HG02852 (cell line): ENCODE measurements at regions not wholly inside any gene's neighbourhood (a gene's known extent, or its start where the extent isn't known, plus 50 kb on each side); places are given as distances from the start of the nearest gene placed in this dataset.

Source experiments
- ATAC-seq: cut with Tn5 transposase; IDR thresholded peaks from one replicate; pipeline ENCODE4 v1.9.1; 2021; ENCODE audit warnings: mild to moderate bottlenecking, moderate library complexity; ENCODE audit not compliant: unreplicated experiment

DNA sequence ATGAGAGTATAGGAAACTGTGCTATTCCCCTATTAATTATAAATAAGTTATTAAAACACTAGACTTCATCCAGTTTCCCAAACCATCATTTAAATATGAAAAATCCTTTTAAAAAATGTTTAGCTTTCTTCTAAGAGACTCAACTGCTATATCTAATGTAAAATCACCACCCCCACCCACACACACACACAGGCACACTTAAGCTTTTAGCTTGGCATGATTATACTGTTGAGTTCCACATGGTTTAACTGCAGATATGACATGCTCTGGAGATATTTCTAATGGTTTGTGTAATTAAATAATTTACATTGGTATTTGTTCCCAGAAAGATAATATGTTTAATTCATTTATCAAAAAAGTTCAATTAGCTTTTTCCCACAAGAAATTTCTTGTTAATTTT is 1700.1 kb upstream of the SLC10A2 start:
- ATAC-seq: no peak

DNA sequence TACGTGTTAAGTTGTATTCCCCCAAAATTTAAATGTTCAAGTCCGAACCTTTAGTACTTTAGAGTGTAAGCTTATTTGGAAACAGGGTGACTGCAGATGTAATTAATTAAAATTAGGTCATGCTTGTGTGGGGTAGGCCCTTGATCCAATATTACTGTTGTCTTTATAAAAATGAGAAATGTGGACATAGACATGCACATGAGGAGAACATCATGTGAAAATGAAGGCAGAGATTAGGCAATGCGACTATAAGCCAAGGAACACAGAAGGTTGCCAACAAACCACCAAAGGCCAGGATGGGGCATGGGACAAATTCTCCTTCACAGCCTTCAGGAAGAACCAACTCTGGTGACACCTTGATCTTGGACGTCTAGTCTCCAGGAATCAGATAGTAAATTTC is 1698.4 kb upstream of the SLC10A2 start:
- ATAC-seq: no peak

GRCh38 chr13:104759069-104759468 is 1692.9 kb upstream of the SLC10A2 start:
- no peak for ATAC-seq

- ATAC-seq: no peak
Observed at GRCh38 chr13:104757712-104758111, 1691.5 kb upstream of the SLC10A2 start.

GRCh38 chr13:104750377-104750776 is 1684.2 kb upstream of the SLC10A2 start:
- ATAC-seq: no peak

DNA sequence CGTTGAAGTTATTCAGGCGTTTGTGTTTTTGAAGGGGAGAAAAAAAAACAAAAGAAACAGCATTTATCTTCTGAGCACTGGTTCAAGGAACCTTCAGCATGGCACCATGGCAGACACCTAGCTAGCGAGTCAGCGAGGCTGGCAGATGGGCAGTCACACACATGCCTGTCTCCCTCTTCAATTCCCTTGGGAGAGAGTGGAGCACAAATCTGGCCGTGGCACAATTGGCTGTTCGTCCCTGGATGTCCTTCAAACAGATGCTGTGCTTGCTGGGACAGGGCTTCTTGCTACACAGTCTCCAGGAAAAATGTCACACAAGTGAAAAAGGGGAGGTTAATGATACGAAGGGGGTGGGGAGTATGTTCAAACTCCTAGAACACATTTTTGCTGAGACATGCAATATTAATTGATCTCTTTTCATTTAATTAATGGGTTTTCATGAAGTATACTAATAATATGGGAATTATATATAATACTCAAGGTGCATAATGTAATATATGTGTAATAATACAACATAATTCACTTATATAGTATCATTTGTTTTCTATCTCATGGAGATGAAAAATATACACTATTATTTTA is 1674.5 kb upstream of the SLC10A2 start:
- ATAC-seq: no peak

DNA sequence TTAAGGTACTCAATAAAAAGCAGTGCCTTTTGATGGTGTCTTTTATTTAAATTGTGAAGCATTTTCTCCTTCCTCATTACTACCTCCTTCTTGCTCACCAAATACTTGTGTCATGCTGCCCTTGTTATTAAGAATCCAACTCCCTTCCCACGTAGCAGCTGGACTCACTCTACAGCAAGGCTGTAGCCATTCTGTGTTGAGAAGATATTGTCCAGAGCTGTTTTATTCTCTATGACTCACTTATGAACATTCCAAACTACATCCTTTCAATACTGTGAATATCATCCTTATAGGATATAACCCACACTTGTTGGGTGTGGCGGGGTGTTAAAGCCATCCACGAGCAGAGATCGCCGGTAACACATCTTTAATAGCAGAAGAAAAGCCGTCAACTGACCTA is 1671.5 kb upstream of the SLC10A2 start:
- ATAC-seq: no peak

DNA sequence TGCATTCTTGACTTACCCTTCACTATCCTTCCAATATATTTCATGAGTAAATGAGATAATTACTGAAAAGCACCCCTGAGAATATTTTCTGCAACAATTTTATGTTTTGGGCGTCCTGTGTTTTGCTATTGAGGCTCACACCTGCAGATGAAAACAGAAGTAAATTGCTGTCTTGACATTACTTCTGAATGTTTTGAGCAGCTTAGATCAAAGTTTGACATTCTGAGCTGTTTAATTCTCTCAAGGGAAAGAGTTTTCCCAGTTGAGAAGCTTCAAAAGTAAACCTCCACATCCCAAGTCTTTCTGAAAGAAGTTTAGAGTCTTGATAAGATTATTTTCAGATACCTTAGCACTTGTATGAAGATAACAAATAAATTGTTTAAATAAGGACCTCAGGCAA is 1667.2 kb upstream of the SLC10A2 start:
- ATAC-seq: no peak

GRCh38 chr13:104715111-104715510 is 1648.9 kb upstream of the SLC10A2 start:
- no peak for ATAC-seq

DNA sequence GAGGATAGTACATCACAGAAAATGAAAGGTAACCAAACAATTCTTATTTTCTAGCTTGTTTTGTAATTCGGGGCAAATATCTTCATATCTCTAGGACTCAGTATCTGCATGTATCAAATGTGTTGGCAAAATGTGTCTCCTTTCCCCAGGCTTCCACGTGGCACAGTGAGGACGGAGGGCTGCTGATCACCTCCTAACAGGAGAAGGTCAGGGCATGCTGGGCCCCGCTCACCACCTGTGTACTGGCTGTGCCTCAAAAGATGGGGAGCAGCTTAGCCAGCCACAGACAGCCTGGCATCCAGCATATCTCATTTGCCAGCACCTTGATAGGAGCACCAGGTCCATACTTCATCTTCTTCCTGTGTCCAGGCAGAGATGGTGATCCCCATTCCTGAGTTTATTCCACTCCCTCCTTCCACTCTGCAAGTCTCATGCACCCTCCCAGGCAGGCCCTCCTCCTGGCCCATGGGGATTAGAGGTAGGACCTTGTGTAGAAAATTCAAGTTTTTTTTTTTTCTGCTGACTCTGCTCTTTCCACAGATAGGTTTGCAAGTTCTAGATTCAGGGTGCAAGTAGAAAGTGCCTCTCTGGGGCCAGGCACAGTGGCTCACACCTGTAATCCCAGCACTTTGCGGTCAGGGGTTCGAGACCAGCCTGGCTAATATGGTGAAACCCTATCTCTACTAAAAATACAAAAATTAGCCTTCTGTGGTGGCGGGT is 1639.0 kb upstream of the SLC10A2 start:
- ATAC-seq: no peak

DNA sequence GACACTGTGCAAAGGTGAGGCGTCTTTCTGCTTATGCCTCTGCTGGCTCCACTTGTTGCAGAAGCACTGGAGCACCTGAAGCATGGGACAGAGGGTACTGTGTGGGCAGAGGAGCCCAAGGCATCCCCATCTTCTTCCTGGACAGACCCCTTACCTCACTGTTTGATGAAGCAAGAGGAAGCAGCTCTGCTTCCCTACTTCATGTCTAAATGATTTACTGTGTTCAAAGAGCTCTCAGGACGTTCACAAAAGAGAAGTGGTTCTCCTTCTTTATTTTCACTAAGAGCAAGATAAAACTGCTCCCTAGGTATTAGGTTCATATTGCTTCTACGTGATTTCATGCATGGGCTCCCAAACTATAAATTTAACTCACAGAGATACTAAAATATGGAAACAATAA is 1635.4 kb upstream of the SLC10A2 start:
- no peak for ATAC-seq

GRCh38 chr13:104694397-104694796 is 1628.2 kb upstream of the SLC10A2 start:
- ATAC-seq: no peak

DNA sequence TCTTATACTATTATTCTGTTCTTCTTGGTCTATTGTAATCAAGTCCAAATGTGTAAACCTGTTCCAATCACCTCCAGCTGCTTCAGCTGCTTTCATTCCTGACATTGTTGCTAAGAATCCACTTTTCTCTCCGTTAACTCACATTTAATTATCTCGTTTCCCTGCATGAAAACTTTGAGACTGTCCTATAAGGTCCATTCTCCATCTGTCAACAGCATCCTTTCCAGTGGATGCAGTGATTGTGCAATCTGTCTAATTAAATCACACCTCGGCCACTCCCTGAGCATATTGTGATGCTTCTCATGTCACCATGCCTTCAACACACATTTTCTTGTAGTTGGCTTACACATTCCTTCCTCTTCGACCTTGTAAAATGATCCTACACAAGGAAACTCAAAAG is 1626.9 kb upstream of the SLC10A2 start:
- ATAC-seq: no peak

DNA sequence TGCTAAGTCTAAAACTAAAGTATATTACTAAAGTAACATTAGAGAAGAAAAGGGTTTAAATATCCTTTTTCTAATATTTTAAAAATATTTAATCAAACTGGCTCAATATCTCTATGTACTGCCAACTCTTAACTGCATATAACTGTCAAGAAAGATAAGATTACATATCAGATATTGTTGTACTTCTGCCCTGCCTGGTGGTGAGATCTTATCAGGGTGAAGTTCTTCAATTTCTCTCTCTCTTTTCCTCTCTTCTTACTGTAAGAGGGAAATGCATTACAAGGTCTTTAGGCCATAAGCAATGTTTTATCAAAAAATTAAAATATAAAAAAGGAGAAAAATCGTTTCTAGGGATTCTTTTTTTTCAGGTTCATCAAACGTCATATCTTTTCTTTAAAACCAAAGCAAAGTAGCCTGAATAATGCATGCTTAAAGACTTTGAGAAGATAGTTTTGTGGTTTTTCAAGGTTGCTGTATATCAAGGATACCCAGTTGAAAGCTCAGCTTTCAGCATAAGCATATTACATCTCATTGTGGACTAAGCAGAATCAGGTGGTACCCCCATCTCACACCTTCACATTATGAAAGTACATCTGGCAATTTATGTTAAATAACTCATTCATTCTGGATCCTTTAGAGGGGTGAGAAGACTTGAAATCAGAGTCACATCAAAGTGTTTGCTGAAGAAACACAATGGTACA is 1625.7 kb upstream of the SLC10A2 start:
- ATAC-seq: no peak

- ATAC-seq: no peak
Observed at GRCh38 chr13:104686484-104686883, 1620.3 kb upstream of the SLC10A2 start.

GRCh38 chr13:104683789-104684188 is 1617.6 kb upstream of the SLC10A2 start:
- no peak for ATAC-seq

GRCh38 chr13:104678161-104678560 is 1611.9 kb upstream of the SLC10A2 start:
- ATAC-seq: no peak

- no peak for ATAC-seq
Observed at GRCh38 chr13:104671901-104672300, 1605.7 kb upstream of the SLC10A2 start.

- ATAC-seq: no peak
Observed at GRCh38 chr13:104657196-104657595, 1591.0 kb upstream of the SLC10A2 start.

DNA sequence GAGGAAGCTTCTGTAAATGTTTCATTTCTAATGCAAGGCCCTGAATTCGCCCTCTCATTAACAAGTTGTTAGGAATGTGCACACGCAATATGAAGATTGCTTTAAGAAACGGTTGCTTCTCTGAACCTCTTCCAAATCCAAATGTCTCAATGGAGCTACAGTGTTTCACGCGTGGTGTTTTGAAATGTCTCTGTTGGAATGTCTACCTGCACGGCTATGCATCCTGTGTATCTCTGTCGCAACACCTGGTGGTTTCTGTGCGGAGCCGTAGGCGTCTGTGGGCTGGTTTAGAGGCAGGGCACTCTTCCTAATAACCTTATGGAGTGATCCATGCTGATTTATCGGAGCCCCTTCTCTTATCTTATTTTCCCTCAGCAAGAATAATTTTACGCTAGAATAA is 1584.2 kb upstream of the SLC10A2 start:
- ATAC-seq: no peak

GRCh38 chr13:104648291-104648690 is 1582.1 kb upstream of the SLC10A2 start:
- ATAC-seq: no peak

- ATAC-seq: no peak
Observed at GRCh38 chr13:104645786-104646185, 1579.6 kb upstream of the SLC10A2 start.
